Activated CD4-positive, alpha-beta T cell treated with anti-CD3 and anti-CD28 coated beads for 1 hour (primary cell): ENCODE measurements at regions not wholly inside any gene's neighbourhood (a gene's known extent, or its start where the extent isn't known, plus 50 kb on each side); places are given as distances from the start of the nearest gene placed in this dataset.

Source experiments
- DNase-seq: peaks from one replicate; pipeline ENCODE4 v3.0.0-alpha.2; 2020

GRCh38 chr13:33373624-33374023 lies 88.1 kb upstream of the STARD13 start:
- no peak for DNase-seq

- no peak for DNase-seq
Observed at GRCh38 chr13:33375421-33375820, 89.9 kb upstream of the STARD13 start.

GRCh38 chr13:33376212-33376611 lies 90.7 kb upstream of the STARD13 start:
- DNase-seq, result no peak

- no peak for DNase-seq
Observed at GRCh38 chr13:33377411-33377810, 91.9 kb upstream of the STARD13 start.

GRCh38 chr13:33377825-33378224 lies 92.3 kb upstream of the STARD13 start:
- no peak for DNase-seq

- no peak for DNase-seq
Observed at GRCh38 chr13:33379608-33380007, 94.1 kb upstream of the STARD13 start.

- DNase-seq, result no peak
Observed at GRCh38 chr13:33380487-33381079, 95.0 kb upstream of the STARD13 start.

- DNase-seq, result no peak
Observed at GRCh38 chr13:33381180-33381579, 95.6 kb upstream of the STARD13 start.

GRCh38 chr13:33381906-33382305 lies 96.4 kb upstream of the STARD13 start:
- DNase-seq, result no peak

- DNase-seq, result no peak
Observed at GRCh38 chr13:33383724-33384577, 98.4 kb upstream of the STARD13 start.

- DNase-seq, result no peak
Observed at GRCh38 chr13:33388286-33388998, 102.9 kb upstream of the STARD13 start.

- DNase-seq, result no peak
Observed at GRCh38 chr13:33392794-33393405, 107.3 kb upstream of the STARD13 start.

GRCh38 chr13:33394294-33394932 lies 108.9 kb upstream of the STARD13 start:
- DNase-seq, result no peak

GRCh38 chr13:33401238-33401637 lies 115.7 kb upstream of the STARD13 start:
- no peak for DNase-seq

GRCh38 chr13:33402975-33403374 lies 117.4 kb upstream of the STARD13 start:
- DNase-seq, result no peak

GRCh38 chr13:33403807-33404362 lies 118.3 kb upstream of the STARD13 start:
- no peak for DNase-seq

- no peak for DNase-seq
Observed at GRCh38 chr13:33405371-33405770, 119.8 kb upstream of the STARD13 start.

- DNase-seq, result no peak
Observed at GRCh38 chr13:33409673-33410510, 124.3 kb upstream of the STARD13 start.

- no peak for DNase-seq
Observed at GRCh38 chr13:33410619-33411018, 125.1 kb upstream of the STARD13 start.

- no peak for DNase-seq
Observed at GRCh38 chr13:33411312-33411711, 125.8 kb upstream of the STARD13 start.

- no peak for DNase-seq
Observed at GRCh38 chr13:33415822-33416221, 130.3 kb upstream of the STARD13 start.
